Amniotic epithelial cell (primary cell): ENCODE measurements at regions not wholly inside any gene's neighbourhood (a gene's known extent, or its start where the extent isn't known, plus 50 kb on each side); places are given as distances from the start of the nearest gene placed in this dataset.
"Not testable (repeated sequence)": the region's sequence is repeated elsewhere in the genome, so short reads cannot be mapped to it uniquely, and the experiment has no call there.

Experiments
- DNase-seq: peaks from one replicate; pipeline ENCODE4 v3.0.0-alpha.2; 2010; ENCODE audit warnings: low read depth

DNA sequence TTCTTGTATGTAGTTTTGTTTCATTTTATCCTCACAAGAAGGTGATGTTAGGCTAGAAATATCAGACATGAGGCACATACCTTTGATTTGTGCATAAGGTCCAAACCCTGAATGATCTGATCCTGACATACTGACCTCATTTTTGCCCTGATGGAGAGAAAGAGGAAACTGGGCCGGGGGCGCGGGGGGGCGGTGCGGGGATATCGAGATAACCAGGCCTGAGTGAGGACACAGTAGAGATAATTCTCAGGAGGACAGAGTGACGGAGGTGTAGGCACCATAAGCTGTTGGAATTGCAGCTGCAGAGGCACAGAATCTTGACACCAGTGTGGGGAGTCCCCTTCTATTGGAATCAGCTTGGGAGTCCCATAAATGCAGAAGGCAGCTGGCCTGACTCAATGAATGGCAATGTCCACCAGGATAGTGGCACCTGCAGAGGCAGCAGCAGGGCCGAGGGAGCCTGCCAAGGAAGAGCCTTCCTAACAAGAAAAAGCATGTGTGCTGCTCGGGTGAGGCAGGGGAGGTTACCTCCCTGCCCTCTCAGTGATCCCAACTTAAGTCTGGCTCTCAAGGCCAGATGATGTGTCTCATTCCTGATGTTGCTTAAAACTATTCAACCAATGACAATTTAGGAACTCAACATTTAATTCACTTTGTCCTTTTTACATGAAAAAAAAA lies 234.3 kb upstream of the MSX2 start:
- no peak for DNase-seq

DNA sequence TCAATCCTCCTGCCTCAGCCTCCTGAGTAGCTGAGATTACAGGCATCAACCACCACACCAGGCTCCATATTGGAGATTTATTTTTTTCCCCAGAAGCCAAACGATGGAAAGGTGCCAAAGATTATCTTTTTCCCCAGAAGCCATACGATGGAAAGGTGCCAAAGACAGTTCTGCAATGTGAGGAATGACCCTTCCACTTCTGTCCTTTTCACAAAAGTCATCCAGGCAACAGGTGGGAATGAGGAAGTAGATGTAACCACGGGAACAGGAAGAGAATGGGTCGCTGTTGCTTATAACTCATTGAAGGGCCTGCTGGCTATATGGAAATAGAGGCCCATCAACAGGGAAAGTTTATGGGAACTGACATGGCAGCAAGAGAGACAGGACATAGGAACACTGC lies 233.7 kb upstream of the MSX2 start:
- no peak for DNase-seq

GRCh38 chr5:174491265-174491664 lies 233.1 kb upstream of the MSX2 start:
- DNase-seq = no peak

GRCh38 chr5:174491761-174492350 lies 232.5 kb upstream of the MSX2 start:
- no peak for DNase-seq

GRCh38 chr5:174493530-174493929 lies 230.9 kb upstream of the MSX2 start:
- DNase-seq = no peak

- DNase-seq = not testable (repeated sequence)
Measured at GRCh38 chr5:174497939-174498338, 226.4 kb upstream of the MSX2 start.

DNA sequence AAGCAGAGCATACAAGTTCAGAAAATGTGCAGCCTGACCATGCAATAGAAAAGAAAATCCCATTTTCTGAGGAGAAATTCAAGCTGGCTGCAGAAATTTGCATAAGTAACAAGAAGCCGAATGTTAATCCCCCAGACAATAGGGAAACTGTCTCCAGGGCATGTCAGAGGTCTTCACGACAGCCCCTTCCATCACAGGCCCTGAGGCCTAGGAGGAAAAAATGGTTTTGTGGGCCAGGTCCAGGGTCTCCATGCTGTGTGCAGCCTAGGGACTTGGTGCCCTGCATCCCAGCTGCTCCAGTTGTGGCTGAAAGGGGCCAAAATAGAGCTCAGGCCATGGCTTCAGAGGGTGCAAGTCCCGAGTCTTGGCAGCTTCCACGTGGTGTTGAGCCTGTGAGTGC lies 225.8 kb upstream of the MSX2 start:
- DNase-seq = not testable (repeated sequence)

DNA sequence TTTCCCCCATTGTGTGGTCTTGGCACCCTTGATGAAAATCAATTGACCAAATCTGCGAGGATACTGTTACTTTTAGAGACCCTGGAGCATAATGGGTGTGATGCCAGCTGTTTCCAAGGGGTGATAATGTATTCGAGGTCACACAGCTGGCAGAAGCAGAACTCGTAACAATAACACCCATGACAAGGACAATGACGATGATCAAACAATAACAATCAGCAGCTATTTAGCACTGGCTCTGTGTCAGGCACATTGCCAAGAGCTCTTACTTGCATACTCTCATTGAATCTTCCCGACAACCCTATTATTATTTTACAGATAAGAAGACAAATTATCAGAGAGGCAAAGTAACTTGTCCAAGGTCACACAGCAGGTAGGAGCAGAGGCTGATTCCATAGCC lies 223.7 kb upstream of the MSX2 start:
- no peak for DNase-seq

GRCh38 chr5:174501461-174502069 lies 222.8 kb upstream of the MSX2 start:
- DNase-seq = peak; percentile 33

- DNase-seq = no peak
Measured at GRCh38 chr5:174503086-174503460, 221.3 kb upstream of the MSX2 start.

DNA sequence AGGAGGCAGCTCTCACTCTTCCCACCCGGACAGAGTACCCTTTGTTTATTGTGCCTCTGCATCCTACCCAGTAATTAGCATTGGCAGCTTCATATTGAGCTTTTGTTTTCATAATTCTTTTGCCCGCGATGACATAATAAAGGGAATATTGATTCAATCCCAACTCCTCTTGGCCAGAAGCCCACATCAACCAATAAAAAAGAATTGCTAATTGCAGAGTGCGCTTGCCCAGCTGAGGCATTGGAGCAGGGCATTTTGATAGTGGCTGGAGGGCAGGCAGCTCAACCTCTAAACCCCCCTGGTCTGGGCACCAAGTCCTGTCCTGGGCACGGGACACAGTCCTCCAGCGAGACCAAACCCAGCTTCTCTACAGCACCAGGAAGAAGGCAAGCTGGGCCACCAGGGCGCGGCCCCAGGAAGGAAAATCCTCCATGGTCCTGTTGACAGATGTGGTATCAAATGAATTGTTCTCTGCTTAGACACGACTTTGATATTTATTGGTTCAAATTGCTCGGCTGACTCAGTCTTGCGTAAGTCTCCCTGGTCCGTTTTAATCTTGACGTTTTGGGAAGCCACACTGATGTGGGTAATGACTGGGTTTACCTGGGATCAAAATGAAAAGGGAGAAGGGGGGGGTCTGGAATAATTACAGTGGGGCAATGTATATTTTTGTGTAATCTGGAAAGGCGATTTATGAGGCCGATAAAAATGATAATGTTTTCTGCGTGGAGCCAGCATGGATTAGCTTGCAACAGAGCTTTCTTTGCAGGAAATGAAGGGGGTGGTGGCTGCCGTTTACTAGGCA lies 220.7 kb upstream of the MSX2 start:
- peak; percentile 87 for DNase-seq

DNA sequence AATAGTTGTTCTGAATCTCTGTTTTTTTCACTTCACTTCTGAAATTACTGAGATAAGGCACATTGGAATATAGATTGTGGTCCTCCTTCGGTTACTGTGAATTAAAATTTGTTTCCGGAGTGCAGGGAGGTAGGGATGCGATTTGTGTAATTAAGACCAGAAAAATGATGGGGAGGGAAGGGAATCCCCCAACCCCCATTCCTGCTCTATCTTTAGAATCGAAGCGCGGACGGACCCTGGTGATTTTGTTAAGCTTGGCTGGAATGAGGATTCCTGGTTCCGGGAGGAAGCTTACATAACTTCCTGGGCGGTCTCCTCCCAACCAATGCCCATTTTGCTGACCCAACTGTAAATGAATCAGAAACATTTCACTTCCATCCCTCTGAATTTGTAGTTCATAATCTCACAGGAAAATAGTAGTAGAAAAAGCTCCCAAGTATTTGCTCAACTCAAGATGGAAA lies 220.1 kb upstream of the MSX2 start:
- peak; percentile 23 for DNase-seq

DNA sequence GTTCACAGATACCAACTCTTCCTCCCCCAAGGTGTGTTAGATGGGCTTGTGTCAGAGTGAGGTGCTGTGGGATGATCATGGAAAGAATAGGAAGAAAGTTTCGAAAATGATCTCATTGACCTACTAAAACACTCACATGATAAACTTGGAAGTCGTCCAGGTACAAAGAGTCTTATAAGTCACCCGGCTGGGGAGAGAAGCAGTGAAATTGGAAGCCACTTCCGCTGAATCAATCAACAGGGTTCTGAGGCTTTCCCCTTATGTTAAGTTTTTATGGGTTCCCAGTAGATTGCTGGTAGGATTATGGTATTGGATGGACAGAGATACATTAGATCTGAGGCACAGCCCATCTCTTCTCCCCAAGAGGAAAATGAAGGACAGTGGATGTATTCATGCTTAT lies 218.8 kb upstream of the MSX2 start:
- DNase-seq = peak; percentile 34

DNA sequence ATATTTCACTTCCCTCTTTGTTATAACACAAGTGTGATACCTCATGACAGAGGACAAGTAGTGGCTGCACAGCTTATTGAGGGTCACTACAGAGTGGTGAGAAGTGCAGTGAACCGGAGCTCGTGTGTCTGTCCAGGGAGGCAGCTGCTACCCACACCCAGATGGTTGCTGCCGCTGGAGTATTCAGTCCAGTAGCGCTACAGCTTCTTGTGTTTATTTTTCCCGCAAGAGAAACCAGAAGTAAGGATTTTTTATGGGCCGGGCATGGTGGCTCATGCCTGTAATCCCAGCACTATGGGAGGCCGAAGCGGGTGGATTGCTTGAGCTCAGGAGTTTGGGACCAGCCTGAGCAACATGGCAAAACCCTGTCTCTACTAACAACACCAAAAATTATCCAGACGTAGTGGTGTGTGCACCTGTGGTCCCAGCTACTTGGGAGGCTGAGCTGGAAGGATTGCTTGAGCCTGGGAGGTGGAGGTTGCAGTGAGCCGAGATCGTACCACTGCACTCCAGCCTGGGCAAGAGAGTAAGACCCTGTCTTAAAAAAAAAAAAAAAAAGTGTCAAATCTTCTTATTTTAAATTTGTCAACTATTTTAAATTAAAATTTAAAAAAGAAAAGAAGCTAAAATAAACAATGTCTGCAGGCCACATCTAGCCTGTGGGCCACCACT lies 213.5 kb upstream of the MSX2 start:
- not testable (repeated sequence) for DNase-seq

- peak; percentile 48 for DNase-seq
Measured at GRCh38 chr5:174511714-174512253, 212.6 kb upstream of the MSX2 start.

DNA sequence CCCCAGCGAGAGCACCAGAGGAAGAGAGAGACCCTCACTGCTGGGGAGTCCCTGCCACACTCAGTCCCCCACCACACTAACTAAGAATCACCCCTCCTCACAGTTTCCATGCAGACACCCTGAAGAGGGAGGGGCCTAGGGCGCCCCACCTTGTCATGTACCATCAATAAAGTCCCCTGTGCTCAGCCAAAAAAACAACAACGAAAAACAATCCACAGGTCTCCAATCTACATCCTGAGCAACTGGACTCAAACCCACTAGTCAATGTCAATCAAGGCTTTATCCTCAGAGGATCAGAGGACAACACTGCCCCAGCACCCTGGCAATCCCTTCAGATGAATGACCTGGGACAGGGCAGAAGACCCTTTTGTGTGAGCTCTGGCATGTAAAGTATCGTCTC lies 210.1 kb upstream of the MSX2 start:
- DNase-seq = no peak

DNA sequence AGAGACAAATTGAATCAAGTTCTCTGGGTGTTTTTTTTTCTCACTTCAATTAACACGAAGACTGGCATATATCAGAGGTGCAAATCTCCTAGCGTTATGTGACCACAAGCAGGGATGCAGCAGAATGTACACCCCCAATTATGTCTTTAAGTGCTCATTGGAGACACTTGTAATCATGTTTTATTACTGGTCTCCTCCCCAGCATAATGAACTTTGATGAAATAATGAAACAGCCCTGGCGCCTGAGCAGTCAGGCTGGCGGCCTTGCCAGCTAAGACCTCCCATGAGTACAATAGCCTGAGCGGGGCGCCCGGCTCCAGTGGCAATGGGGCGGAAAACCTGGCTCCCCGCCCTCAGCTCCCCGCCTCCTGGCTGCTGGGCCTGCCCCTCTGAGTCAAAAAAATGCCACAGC lies 209.4 kb upstream of the MSX2 start:
- no peak for DNase-seq

GRCh38 chr5:174516741-174517140 lies 207.6 kb upstream of the MSX2 start:
- no peak for DNase-seq

DNA sequence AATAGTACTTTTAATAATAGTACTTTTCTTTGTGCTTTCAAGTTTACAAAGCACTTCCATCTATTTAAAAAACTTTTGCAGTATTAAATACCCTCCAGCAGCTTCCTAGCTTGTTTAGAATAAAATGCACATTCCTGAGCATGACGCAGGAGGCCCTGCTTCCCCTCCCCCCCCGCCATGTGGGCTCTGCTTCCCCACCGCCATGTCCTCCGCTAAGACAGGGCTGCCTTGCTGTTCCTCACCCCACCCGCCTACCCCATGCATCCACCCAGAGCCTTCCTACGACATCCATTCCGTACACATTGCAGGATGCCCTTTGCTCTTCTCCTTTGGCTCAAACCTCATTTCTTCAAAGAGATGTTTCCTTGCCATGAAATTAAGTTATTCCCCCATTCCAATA lies 205.9 kb upstream of the MSX2 start:
- peak; percentile 28 for DNase-seq

DNA sequence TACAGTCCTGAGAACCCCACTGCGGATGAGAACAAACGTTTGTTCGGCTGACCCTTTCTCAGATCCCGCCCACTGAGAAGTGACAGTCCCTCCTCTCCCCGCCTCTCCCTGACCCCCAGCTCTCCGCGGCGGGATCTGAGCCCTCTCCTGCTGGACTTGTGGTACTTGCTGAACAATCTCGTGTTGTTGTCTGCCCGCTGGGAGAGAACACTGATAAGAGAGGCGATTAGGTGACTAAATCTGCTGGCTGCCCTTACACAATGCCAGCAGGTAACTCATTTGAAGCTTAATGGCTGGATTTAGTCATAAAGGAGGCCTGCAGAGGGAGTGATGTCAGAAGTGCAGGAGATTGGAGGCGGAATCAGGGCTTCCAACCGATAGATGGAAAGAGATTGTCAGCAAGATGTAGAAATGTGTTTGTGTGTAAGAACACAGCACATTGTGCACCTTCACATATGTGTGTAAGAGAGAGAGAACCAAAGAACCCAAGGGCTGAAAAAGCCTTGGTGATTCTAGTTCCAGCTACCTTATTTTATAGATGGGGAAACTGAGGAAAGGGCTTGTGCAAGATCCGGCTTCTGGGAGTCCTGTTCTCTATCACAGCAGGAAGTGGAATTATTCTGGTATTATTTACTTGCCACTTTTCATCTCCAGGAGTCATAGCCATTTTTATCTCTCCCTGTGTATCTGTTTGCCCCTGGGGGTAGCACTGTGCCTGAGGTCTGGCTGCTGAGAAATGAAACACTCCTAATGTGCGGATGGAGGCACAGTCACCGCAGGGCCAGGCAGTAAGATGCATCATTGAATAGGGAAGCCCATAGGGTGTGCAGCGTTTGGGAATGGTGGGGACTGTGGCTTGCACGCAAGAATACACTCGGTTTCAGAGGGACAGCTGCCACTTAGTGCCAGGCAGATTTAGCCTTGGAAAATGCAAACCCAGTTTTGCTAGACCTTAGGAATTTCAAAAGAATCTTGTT lies 203.7 kb upstream of the MSX2 start:
- DNase-seq = peak; percentile 81

DNA sequence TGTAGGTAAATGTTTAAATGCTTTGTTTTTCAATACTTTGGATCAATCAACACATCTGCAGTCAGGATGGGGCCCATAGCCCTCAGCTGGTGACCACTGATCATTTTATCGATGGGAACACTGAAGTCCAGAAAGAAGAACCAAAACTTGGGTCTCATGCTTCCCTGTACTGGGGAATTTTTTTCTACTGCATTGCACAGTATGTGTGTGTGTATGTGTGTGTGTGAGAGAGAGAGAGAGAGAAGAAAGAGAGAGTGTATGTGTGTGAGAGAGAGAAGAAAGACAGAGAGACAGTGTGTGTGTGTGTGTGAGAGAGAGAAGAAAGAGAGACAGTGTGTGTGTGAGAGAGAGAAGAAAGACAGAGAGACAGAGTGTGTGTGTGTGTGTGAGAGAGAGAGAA lies 202.9 kb upstream of the MSX2 start:
- no peak for DNase-seq
